HG03097 (cell line): ENCODE measurements at regions not wholly inside any gene's neighbourhood (a gene's known extent, or its start where the extent isn't known, plus 50 kb on each side); places are given as distances from the start of the nearest gene placed in this dataset.
"Not testable (repeated sequence)": the region's sequence is repeated elsewhere in the genome, so short reads cannot be mapped to it uniquely, and the experiment has no call there.

Experiments used
- ATAC-seq: cut with Tn5 transposase; IDR thresholded peaks from one replicate; pipeline ENCODE4 v1.9.1; 2021; ENCODE audit not compliant: unreplicated experiment, low FRiP score

DNA sequence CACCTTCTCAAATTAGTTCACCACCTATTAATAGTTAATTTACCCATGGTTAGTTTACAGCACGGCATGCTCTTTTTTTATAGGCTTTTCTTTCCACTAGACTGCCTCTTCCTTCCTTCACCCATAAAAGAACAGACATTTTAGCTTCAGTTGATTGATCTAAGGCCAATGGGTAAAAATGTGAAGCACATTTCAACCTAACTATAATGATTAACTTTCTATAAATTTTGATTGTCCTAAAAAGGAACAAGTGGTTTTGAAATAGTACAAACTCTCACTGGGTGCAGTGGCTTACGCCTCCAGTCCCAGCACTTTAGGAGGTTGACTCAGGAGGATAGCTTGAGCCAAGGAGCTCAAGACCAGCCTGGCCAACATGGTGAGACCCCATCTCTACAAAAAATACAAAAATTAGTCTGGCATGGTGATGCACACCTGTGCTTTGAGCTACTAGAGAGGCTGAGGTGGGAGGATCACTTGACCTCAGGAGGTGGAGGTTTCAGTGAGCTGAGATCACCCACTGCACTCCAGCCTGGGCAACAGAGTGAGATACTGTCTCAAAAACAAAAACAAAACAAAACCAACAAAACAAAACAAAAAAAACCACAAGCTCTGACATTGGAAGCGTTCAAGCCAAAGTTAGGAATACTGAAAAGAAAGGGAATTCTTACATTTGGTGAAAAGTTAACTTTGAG lies 89.9 kb upstream of the FAT1 start:
- ATAC-seq: no peak

DNA sequence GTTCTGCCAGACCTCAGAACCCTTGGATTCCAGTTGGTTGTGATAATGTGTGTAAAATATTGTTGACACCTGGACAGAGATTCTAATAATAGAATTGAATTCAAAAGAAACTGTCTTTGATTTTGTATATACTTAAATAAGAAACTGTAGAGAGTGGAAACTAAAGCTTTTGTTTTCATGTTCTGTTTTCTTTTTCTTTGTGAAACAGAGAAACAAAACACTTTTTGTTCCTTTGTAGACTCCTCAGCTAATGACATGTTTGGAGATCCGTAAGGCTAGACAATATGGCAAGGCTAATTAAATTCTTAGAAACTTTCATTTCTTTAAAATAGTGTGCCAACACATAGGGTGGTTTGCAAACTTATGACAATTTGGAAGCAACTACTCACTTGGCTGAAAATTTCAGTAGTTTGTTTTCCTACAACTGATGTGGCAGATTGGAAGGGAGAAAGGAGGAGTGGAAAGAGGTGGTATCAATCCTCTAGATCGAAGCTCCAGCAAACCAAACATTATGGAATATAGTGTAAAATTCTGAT lies 90.9 kb upstream of the FAT1 start:
- ATAC-seq: no peak

DNA sequence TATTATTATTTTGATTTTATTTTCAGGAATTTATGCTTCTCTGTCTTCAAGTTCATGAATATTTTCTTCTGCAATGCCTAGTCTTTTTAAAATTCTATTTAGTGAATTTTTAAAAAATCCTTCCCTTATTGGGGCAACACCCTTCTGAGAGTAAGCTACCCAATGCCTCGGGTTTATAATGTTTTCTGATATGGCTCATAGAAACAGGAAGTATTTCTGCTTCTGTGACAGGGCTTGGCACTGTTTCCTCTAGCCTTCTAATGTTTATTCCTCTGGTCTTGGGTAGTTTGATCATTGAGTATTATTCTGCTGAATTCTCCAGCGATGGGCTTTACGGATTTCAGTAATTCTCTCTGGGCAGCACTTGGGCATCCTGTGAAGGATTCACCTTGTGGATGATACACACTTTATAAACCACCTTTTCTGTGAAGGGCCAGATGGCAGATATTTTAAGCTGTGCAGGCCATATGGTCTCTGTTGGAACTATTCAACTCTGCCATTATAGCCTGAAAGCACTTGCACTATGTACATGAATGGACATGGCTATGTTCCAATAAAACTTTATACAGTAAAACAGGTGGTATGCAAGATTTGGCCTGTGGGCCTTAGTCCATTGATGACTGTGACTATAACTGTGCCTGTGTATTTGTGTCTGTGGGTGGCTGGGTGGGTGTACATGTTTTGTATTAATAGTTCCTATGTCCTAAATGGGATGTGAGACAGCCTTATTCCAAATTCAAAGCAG lies 95.9 kb upstream of the FAT1 start:
- no peak for ATAC-seq

DNA sequence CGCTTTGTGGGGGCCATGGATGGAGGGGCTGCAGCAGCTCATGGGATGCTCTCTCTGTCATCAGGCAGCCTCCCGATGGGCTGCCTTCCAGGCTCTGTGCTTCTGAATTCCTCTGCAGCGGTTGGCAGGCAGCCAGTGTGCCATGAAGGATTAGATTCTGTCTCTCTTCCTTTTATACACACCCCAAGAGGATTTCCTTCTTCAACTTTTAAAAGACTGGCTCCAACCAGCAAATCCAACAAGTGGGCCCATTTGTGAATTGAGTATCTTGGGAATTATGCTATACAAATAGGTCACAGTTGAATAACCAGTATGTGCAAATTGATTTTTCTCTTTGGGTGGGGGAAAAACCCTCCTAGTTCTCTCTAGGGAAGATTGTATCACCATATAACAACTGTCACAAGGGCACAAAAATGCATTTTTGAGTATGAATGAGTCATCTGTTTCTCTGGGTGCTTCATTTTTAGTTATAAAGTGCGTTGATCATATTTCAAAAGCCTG lies 96.8 kb upstream of the FAT1 start:
- no peak for ATAC-seq

DNA sequence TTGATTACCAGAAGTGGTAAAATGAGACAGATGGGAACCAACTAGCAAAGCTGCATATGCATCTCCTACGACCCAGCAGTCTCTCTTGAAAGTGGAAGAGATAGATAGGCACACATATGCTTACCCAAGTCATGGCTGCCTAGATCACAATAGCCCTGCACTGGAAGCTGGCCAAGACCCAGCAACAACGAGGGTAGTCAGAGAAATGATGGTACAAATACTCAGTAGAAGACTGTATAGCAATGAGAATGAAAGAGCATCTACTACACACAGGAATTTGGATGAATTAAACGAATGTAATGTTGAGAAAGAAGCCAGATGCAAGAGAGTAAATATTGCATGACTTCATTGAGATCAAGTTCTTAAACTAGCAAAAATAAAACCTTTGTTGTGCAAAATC lies 100.3 kb upstream of the FAT1 start:
- no peak for ATAC-seq

DNA sequence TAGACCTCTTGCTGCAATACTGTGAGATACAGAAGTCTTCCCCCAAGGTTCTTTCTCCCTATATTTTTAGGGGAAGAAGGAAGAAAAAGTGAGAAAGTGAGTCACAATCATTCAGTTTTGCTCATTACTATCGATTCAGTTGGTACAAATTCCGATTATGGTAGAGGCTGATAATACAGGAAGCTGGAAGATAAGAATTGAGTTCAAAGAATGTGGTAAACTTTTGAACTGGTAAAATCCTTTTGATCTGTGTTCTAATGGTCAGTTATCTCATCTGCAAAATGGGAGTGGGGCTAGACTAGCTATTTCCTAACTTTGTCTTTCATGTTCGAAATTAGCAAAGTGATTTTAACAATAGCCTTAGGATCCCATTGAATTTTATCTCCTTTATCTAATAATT lies 101.4 kb upstream of the FAT1 start:
- no peak for ATAC-seq

DNA sequence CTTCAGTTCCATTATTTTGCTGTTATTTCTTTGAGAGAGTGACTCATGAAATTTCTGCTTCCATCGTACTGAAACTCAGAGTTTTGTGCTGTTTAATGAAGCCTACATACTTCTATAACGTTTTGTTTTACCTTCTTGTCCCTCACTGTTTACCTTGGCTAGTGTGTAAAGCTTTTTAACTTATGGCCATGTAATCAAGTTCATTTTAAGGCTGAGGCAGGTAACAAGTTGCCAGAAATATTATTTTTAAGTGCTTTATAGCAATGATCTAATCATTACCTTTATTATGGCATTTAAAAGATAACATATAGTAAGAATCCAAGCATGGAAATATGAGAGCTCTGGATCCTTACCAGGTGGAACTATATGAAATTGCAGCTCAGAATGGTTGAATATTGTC lies 102.3 kb upstream of the FAT1 start:
- ATAC-seq: no peak

DNA sequence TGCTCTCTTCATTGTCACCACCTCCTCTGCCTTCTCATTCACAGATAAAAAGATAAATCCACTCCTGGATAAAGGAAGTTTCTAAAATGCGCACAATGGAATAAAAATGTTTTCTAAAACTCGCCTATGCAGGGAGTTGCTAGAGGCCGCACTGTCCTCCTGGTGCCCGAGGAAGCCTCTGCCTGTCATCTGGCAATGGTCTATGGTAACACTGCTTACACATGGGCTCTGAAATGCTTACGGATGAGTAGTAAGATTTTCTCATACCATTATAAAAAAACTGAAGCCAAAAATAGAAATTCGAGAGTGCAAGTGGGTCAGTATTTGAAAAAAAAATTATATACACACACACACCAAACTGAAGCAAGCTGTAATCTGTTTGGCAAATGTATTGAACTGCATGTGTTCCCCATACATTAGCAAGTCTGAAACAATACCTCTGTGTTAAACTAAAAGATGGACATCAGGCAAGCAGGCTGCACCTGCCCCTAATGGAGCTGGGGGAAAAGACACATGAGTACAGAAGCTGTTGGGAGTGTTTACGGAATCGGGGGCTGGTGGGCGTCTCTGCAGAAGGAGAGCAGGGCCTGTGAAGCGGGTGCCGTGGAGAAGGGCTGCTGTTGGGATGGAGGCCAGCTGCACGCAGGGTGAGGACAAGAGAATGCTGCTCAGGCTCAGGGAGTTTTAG lies 103.3 kb upstream of the FAT1 start:
- ATAC-seq: no peak

DNA sequence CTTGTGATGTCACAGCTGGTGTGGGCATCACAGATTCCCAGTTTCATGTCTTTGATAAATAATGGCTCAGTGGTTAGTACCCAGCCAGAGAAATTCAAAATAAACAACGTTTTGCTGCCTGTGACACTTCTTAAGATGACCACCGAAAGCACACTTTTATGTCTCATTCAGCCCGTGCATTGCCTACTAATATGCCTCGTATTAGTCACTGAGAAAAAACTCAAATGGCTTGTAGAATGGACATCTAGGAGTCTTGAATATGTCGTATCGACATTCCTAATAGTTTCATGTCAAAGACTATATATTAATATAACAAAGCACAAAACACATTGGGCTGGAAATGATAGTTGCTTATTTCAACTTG lies 103.9 kb upstream of the FAT1 start:
- ATAC-seq: no peak

DNA sequence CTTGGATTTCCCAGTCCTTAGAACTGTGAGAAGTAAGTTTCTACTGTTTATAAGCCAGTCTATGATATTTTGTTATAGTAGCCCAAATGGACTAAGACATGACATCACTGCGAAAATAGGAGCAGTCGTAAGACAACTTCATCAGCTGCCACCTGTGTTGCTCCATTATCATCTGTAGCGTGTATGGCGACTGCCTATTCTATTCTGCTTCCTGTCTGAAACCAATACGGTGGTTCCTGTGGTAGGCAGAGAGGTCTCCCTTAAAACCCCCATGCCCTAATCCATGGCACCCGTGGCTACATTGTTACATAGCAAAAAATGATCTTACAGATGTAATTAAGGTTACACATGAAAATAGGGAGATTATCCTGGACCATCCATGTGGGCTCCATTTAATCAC lies 105.4 kb upstream of the FAT1 start:
- no peak for ATAC-seq

DNA sequence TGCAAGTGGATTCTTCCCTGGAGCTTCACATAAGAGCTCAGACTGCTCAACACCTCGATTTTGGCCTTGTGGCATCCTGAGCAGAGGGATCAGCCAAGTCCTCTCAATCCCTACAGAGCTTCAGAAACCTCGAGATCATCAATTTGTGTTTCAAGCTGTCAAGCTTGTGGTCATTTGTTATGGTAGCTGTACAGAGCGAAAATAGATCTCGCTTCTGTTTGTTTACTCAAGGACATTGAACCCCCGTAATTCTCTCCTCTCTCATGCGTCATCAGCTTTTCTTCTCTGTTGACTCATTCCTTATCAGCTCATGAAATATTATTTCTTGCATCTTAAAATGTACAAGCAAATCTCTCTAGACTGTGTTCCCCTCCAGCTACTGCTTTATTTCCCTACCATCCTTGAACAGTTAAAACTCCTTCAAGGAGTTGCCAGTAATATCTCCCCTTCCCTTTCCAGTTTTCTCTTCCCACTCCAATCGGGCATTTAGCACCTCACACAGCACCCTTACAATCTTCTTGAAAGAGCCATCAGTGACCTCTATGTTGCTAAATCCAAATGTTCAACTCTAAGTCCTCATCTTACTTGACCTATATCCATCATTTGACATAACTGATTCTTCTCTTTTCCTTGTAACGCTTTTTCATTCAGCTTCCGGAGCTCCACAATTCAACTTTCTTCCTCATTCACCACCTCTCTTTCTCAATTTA lies 106.2 kb upstream of the FAT1 start:
- no peak for ATAC-seq

DNA sequence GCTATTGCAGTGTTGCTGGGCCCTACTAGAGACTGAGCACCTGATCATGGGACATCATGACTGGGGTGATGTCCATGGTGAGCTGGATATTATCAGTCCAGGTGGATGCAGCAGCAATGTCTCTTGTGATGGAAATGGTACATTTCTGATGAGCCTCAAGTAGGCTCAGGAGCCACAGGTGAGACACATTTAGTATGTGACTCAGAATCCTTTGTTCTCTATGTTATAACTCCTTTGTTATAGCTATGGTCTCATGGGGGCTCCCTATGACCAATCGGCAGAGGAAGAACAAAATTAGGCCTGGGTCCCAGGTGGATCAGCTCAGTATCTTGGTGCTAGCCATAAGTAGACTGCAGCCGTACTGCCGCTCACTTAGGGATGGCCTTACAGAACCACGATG lies 107.9 kb upstream of the FAT1 start:
- no peak for ATAC-seq

DNA sequence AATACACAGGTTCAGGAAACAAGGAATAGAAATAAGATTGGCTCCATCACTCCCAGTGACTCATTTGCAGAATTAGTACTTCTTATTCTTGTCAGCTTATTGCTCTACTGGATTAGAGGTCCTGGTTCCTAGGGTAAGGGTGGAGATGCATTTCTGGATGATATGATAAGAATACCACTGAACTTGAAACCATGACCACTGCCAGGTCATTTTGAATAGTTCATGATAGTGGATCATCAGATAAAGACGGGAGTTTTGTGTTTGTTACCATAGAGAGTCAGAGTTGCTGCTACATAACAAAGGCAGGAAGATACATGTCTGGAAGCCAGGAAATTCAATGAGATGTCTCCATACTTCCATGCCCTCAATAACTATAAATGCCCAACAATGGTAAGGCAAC lies 109.2 kb upstream of the FAT1 start:
- ATAC-seq: no peak

DNA sequence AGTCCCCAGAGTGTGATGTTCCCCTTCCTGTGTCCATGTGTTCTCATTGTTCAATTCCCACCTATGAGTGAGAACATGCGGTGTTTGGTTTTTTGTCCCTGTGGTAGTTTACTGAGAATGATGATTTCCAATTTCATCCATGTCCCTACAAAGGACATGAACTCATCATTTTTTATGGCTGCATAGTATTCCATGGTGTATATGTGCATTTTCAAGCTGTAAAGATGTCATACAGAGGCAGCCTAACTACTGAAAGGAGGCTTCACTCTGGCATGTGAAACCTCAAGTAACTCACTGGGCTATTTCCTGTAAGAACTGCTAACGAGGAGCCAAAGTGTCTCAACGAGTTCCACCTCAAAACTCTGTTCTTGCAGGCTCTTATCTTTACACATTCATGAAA lies 113.8 kb upstream of the FAT1 start:
- ATAC-seq: not testable (repeated sequence)

DNA sequence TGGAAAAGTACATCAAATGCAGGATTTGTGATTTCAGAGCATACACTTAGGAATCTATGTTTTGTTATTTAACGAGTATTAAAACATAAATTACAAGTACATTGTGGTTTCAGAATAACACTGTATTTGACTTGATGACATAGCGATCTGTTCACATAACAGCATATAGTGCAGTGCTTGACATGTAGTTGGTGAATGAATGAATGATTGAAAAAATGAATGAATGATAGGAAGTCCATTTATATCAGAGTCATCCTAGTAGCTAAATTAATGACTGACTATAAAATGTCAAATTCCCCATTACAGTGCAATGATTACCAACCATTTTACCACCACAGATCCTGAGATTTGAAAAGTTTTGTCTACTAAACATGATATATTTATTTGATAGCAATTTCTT lies 114.6 kb upstream of the FAT1 start:
- no peak for ATAC-seq

DNA sequence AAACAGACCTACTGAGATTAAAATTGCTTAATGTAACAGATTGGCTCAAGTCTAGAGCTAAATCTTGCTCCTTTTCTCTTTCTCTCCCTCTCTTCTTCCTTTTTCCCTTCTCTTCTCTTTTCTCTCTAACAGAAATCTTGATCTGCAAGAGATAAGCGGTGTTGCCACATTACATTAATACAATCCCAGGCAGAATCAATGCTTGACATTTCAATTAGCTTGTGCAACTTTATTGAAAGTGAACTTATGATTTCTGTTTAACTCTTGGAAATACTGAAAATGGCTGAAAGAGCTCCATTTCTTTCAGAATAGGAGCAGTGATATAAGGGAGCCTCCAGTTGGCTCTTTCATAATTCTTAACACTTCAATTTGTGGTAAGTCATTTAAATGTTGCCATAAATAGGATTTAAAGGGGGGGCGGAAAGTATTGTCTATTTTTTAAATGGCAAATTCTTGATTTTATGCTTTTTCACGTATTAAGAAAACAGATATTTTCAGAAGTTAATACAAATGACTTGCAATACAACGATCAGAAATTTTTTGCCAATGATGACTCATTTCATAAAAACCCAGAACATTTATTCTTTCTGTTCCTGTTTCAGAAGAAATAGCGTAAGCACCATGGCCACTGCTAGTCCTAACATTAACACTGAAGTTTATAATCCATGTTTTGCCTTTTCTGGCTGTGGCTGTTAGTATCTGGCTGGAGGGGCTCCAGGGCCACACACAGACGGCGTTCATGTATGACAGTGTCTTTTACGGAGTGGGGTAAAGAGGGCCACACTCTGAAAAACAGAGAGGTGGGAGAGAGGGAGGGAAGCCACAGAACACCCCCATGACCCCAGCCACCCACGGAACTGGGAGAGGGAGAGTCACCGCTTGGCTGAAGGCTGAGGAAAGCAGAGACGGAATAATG lies 115.7 kb upstream of the FAT1 start:
- ATAC-seq: peak; percentile 65

DNA sequence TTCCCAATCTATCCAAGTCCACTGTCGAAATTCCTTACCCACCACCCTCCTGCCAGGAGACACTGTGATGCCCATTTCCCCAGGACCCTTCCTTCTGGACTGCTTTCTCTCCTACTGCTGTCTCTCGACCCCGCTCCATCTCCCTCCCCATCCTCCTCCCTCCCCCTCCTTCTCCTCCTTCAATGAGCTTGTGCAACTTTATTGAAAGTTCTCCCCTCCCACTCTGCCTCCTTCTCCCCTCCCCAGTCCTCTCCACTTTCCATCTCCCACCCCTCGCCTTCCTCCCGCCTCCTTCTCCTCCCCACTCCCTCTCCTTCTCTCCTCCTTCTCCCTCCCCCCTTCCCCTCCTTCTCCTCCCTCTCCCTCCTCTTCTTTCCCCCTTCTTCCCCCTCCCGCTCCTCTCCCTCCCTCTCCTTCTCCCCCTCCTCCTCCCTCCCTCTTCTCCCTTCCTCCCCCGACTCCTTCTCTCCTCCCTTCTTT lies 116.6 kb upstream of the FAT1 start:
- no peak for ATAC-seq

DNA sequence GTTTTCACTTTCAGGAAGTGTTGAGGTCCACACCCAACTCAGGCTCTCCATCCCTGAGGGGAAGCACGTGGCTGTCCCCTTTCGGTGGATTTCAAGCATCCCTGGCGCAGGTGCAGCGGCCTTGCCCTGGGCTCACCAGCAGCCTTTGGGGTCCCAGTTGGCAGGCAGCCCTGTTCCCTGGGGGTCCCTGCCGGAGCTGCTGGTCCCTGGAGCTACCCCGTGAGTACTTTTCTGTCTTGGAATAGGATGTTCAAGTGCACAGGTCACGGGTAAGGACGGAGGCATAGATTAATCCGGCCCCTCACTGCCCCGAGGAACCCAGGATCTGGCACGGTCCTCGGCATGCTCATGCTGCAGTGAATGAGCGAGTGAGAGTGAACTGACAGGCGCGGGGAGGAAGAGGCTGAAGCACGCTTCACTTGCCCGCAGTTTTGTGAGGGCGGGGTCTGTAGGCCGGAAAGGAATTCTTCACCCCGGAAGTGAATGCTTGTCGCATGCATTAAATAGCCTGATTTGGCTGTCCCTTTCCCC lies 117.2 kb upstream of the FAT1 start:
- no peak for ATAC-seq

DNA sequence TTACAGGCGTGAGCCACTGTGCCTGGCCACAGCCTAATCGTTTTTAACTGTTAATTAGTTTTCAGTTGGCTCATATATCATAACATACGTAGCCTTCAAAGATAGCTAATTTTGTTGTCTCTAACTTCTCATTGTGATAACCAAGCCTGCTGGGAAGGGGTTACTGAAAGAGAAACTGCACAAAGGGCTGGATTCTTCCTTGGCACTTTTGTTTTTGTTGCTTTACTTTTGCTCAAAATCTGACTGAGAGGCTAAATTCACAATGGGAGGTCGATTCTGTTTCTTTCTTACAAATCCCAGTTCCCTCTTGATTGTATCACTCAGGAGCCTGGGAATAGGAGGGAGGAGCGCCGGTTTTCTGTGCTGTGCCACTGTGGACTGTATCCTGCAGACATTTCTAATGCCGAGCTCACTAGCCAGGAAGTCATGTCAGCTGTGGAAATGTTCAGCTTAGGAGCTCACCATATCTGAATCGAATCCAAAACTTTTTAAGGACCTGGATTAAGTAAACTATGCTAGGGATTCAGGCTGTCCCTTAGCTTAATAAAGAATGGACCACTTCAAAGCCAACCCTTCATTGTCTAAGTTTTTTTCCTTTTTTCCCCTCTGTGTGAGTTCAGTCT lies 120.5 kb upstream of the FAT1 start:
- no peak for ATAC-seq
